HepG2 (cell line): ENCODE measurements at regions not wholly inside any gene's neighbourhood (a gene's known extent, or its start where the extent isn't known, plus 50 kb on each side); places are given as distances from the start of the nearest gene placed in this dataset.

Source experiments
- ATAC-seq: fragments of 200-7000 bp; cut with Tn5 transposase; 3 replicates; pipeline ENCODE4 v1.9.1; 2020; ENCODE audit warnings: mild to moderate bottlenecking, moderate library complexity
- BruUV-seq: library from RNA; stranded (reverse); fragments of 400-500 nt; replicated peaks from 2 replicates; lab custom pipeline; 2021; lab: Mats Ljungman, UMichigan
- CTCF ChIA-PET: fragments of 300-600 bp; formaldehyde crosslinking; extraction: SDS; loops from one replicate; lab custom pipeline; 2021; ENCODE audit warnings: low total read pairs, inconsistent platforms, low intra/inter-chr PET ratio; lab: Yijun Ruan, JAX
- POLR2A ChIA-PET: fragments of 350-600 bp; sonication (Branson Sonifier 250); formaldehyde crosslinking; loops from one replicate; lab custom pipeline; 2020; ENCODE audit warnings: antibody characterized with exemption, inconsistent platforms; lab: Yijun Ruan, JAX
- DNase-seq: peaks from one replicate; pipeline ENCODE4 v3.0.0-alpha.2; 2015; ENCODE audit warnings: low spot score
- FAIRE-seq: peaks from 3 replicates; lab custom pipeline; 2011; peaks lifted over from hg19 to GRCh38; lab: Jason Lieb, UNC
- H2AFZ ChIP-seq: one replicate; pipeline ENCODE4 v1.6.1; 2011; ENCODE audit warnings: low read length, inconsistent platforms
- H3K27ac ChIP-seq: fragments of 300-600 bp; 3 replicates; pipeline ENCODE4 v1.8.0; 2011; ENCODE audit warnings: mixed run types, mild to moderate bottlenecking, mixed read lengths, low read length, inconsistent platforms; ENCODE audit not compliant: insufficient read depth; ENCODE audit errors: extremely low read length
- H3K27me3 ChIP-seq, 2 experiments: fragments of 200-600 bp in 1 of 2; 2 replicates in 1 of 2; 3 replicates in 1 of 2; pipeline versions ENCODE4 v1.6.0 to v1.8.0; 2011; ENCODE audit warnings: low read length in 2 of 2, mild to moderate bottlenecking in 2 of 2, moderate library complexity in 2 of 2, inconsistent platforms in 1 of 2; ENCODE audit not compliant: insufficient read depth in 2 of 2, control insufficient read depth in 1 of 2
- H3K36me3 ChIP-seq, 2 experiments: fragments of 200-600 bp in 1 of 2; replicated peaks in 1 of 2; 2 replicates in 1 of 2; 3 replicates in 1 of 2; pipeline versions ENCODE4 v1.5.1 to v1.8.0; 2011; ENCODE audit warnings: low read length in 2 of 2, inconsistent platforms in 1 of 2; ENCODE audit not compliant: insufficient read depth in 2 of 2, control insufficient read depth in 1 of 2
- H3K4me1 ChIP-seq: 2 replicates; pipeline ENCODE4 v1.5.1; 2012; ENCODE audit warnings: low read length, inconsistent platforms; ENCODE audit not compliant: insufficient read depth
- H3K4me2 ChIP-seq: 2 replicates; pipeline ENCODE4 v1.6.0; 2011; ENCODE audit warnings: low read depth, low read length, inconsistent platforms
- H3K4me3 ChIP-seq, 3 experiments: fragments of 200-600 bp in 1 of 3; sonication (generic), shearing (Covaris generic) in 1 of 3; replicated peaks in 1 of 3; 2 replicates each; pipeline ENCODE4 v1.5.1; 2011 to 2016; ENCODE audit warnings: low read length in 3 of 3, inconsistent platforms in 2 of 3, low read depth in 2 of 3, mild to moderate bottlenecking in 2 of 3, control low read depth in 1 of 3, mixed read lengths in 1 of 3; ENCODE audit not compliant: insufficient read depth in 1 of 3
- H3K79me2 ChIP-seq: one replicate; pipeline ENCODE4 v1.6.1; 2011; ENCODE audit warnings: low read length, inconsistent platforms; ENCODE audit not compliant: insufficient read depth
- H3K9ac ChIP-seq: 2 replicates; pipeline ENCODE4 v1.6.0; 2011; ENCODE audit warnings: mild to moderate bottlenecking, low read depth, low read length, inconsistent platforms; ENCODE audit not compliant: insufficient read depth
- H3K9me3 ChIP-seq: 2 replicates; pipeline ENCODE4 v1.5.1; 2012; ENCODE audit warnings: mild to moderate bottlenecking, low read length
- H4K20me1 ChIP-seq: 2 replicates; pipeline ENCODE4 v1.6.0; 2011; ENCODE audit warnings: inconsistent platforms, mild to moderate bottlenecking, low read length, moderate library complexity; ENCODE audit not compliant: insufficient read depth
- FOXA1 ChIP-seq, 2 experiments: fragments of 450-650 bp in 1 of 2; sonication (generic) in 1 of 2; formaldehyde crosslinking in 1 of 2; IDR thresholded peaks; 2 replicates each; pipeline versions ENCODE4 v1.4.0 to v1.6.1; 2016 to 2020; ENCODE audit warnings: missing genetic modification reagents in 1 of 2
- HDAC2 ChIP-seq: sonication (generic); formaldehyde crosslinking; IDR thresholded peaks from 2 replicates; pipeline ENCODE4 v1.4.0; 2020; ENCODE audit warnings: missing genetic modification reagents
- HOXA5 ChIP-seq: sonication (generic); formaldehyde crosslinking; IDR thresholded peaks from 2 replicates; pipeline ENCODE4 v1.4.0; 2020; ENCODE audit warnings: missing genetic modification reagents
- NCOR1 ChIP-seq: fragments of 200-600 bp; sonication (generic); IDR thresholded peaks from 2 replicates; pipeline ENCODE4 v1.7.0; 2017; ENCODE audit warnings: antibody characterized with exemption, low read length, borderline replicate concordance
- PHB2 ChIP-seq: fragments of 450-650 bp; IDR thresholded peaks from 2 replicates; pipeline ENCODE4 v1.6.1; 2018; ENCODE audit not compliant: partially characterized antibody
- SRY ChIP-seq: sonication (generic); formaldehyde crosslinking; IDR thresholded peaks from 2 replicates; pipeline ENCODE4 v1.8.0; 2022; ENCODE audit warnings: mild to moderate bottlenecking, missing genetic modification reagents
- TEAD2 ChIP-seq: sonication (generic); formaldehyde crosslinking; IDR thresholded peaks from 2 replicates; pipeline ENCODE4 v1.9.0; 2021; ENCODE audit warnings: missing genetic modification reagents
- TFAP4 ChIP-seq: sonication (generic); IDR thresholded peaks from 2 replicates; pipeline ENCODE4 v1.6.1; 2016; ENCODE audit warnings: low read depth, borderline replicate concordance
- ZBTB39 ChIP-seq: sonication (generic); formaldehyde crosslinking; IDR thresholded peaks from 2 replicates; pipeline ENCODE4 v1.5.0; 2020; ENCODE audit warnings: missing genetic modification reagents
- ZNF264 ChIP-seq: sonication (generic); formaldehyde crosslinking; IDR thresholded peaks from 2 replicates; pipeline ENCODE4 v1.4.0; 2020; ENCODE audit warnings: missing genetic modification reagents
- ZNF354B ChIP-seq: sonication (generic); formaldehyde crosslinking; IDR thresholded peaks from 2 replicates; pipeline ENCODE4 v1.8.0; 2022; ENCODE audit warnings: mild to moderate bottlenecking, missing genetic modification reagents
- ZNF513 ChIP-seq: sonication (generic); formaldehyde crosslinking; conservative IDR thresholded peaks from 2 replicates; pipeline ENCODE4 v1.5.0; 2020; ENCODE audit warnings: missing genetic modification reagents
- ZNF530 ChIP-seq: sonication (generic); formaldehyde crosslinking; IDR thresholded peaks from 2 replicates; pipeline ENCODE4 v1.5.0; 2020; ENCODE audit warnings: low read depth, mild to moderate bottlenecking, missing genetic modification reagents
- ZNF547 ChIP-seq: sonication (generic); formaldehyde crosslinking; IDR thresholded peaks from 2 replicates; pipeline ENCODE4 v1.5.1; 2020; ENCODE audit warnings: mild to moderate bottlenecking, missing genetic modification reagents
- ZNF564 ChIP-seq: sonication (generic); formaldehyde crosslinking; IDR thresholded peaks from 2 replicates; pipeline ENCODE4 v1.8.1; 2023; ENCODE audit warnings: mild to moderate bottlenecking, missing genetic modification reagents
- ZNF572 ChIP-seq: sonication (generic); formaldehyde crosslinking; IDR thresholded peaks from 2 replicates; pipeline ENCODE4 v1.5.1; 2020; ENCODE audit warnings: mild to moderate bottlenecking, missing genetic modification reagents
- ZNF576 ChIP-seq: sonication (generic); formaldehyde crosslinking; IDR thresholded peaks from 2 replicates; pipeline ENCODE4 v1.4.0; 2020; ENCODE audit warnings: mild to moderate bottlenecking, missing genetic modification reagents
- ZNF597 ChIP-seq: sonication (generic); formaldehyde crosslinking; IDR thresholded peaks from 2 replicates; pipeline ENCODE4 v1.5.0; 2020; ENCODE audit warnings: missing genetic modification reagents
- WGBS: methylation state at CpG from one replicate; pipeline ENCODE4 v1.1.6; 2017; ENCODE audit warnings: low lambda C conversion rate; 5-methylcytosine and 5-hydroxymethylcytosine counted together
- in situ Hi-C: cut with HindIII; loops from 2 replicates; pipeline ENCODE4 v1.10.0; 2017; ENCODE audit warnings: low pct_unique_long_range_greater_than_20kb; ENCODE audit not compliant: extremely low pct_ligation_motif_present
- intact Hi-C: fragments of 100-400 bp; cut with micrococcal nuclease; formaldehyde crosslinking; loops from one replicate; pipeline ENCODE4 v1.10.0; 2022; ENCODE audit not compliant: unreplicated experiment

- H4K20me1 ChIP-seq, result no peaks in the 10 kb centered on the region
- DNase-seq, result no peak
- H3K9ac ChIP-seq, result no peak overlapping the region
- no peak for FAIRE-seq
- no peaks in the 10 kb centered on the region for H3K9me3 ChIP-seq
- intact Hi-C loops (no loop called here), in situ Hi-C loops (no loop called here)
- no TSS peak for BruUV-seq
- POLR2A ChIA-PET, result no interaction called here
- no peak overlapping the region for H3K4me3 ChIP-seq
- H3K36me3 ChIP-seq, result no peaks in the 10 kb centered on the region
- no peak for TF ChIP-seq PHB2
- TF ChIP-seq ZNF530, result no peak
- TF ChIP-seq ZNF354B, result no peak
- TF ChIP-seq ZNF513 (CRISPR knock-in tag), result no peak
- TF ChIP-seq ZNF597, result no peak
- no peak for TF ChIP-seq NCOR1
- TF ChIP-seq SRY (CRISPR knock-in tag), result no peak
- TF ChIP-seq HOXA5 (CRISPR knock-in tag), result no peak
- TF ChIP-seq HDAC2 (CRISPR knock-in tag), result no peak
- TF ChIP-seq FOXA1 (IDR thresholded peaks at IDR 0.05), result no peak
- no peak for TF ChIP-seq FOXA1 (CRISPR knock-in tag; IDR thresholded peaks at IDR 0.05)
- TF ChIP-seq ZNF572 (CRISPR knock-in tag), result no peak
- TF ChIP-seq ZNF576, result no peak
- no peak for TF ChIP-seq ZBTB39 (CRISPR knock-in tag)
- no peak for TF ChIP-seq ZNF564 (CRISPR knock-in tag)
- no peak for TF ChIP-seq ZNF264 (CRISPR knock-in tag)
- TF ChIP-seq TEAD2 (CRISPR knock-in tag), result no peak
- TF ChIP-seq TFAP4, result no peak
- no peak for TF ChIP-seq ZNF547 (CRISPR knock-in tag)
- H3K4me1 ChIP-seq, result no peaks in the 10 kb centered on the region
- H3K79me2 ChIP-seq, result no peaks in the 10 kb centered on the region
- no peak overlapping the region for H2AFZ ChIP-seq
- peaks cover 0 to 4% of the 10 kb centered on the region in 2 experiments; a peak in 1 of 5 replicates for H3K27me3 ChIP-seq
- no peak overlapping the region for H3K27ac ChIP-seq
- H3K4me2 ChIP-seq, result no peak overlapping the region
- CTCF ChIA-PET, result no interaction called here
- no peak for ATAC-seq
- WGBS, result 11% methylated on average over 3 of the region's 3 CpGs
These were observed 173.5 kb upstream of the DYRK2 start for GRCh38 chr12:67474934-67475620.
